ENCODE measurements at regions not wholly inside any gene's neighbourhood (a gene's known extent, or its start where the extent isn't known, plus 50 kb on each side); places are given as distances from the start of the nearest gene placed in this dataset.

GRCh38 chr7:25541094-25541821 lies 313.0 kb upstream of the NPVF start:
- DNase-seq (ENCODE audit: low read depth) = no peak
- H3K4me3 ChIP-seq (replicated peaks; ENCODE audit: low read depth, low read length) = no peak overlapping the region
- TF ChIP-seq CTCF (IDR thresholded peaks at IDR 0.05; ENCODE audit: low read length, missing control alignments) = no peak

- no peak for DNase-seq (ENCODE audit: low read depth)
- no peak for TF ChIP-seq CTCF (IDR thresholded peaks at IDR 0.05; ENCODE audit: low read length, missing control alignments)
- H3K4me3 ChIP-seq (replicated peaks; ENCODE audit: low read depth, low read length) = no peak overlapping the region
Observed at GRCh38 chr7:25541877-25542276, 313.6 kb upstream of the NPVF start.

GRCh38 chr7:25543210-25543609 lies 314.9 kb upstream of the NPVF start:
- no peak for DNase-seq (ENCODE audit: low read depth)
- no peak for TF ChIP-seq CTCF (IDR thresholded peaks at IDR 0.05; ENCODE audit: low read length, missing control alignments)
- H3K4me3 ChIP-seq (replicated peaks; ENCODE audit: low read depth, low read length) = no peak overlapping the region

- TF ChIP-seq CTCF (IDR thresholded peaks at IDR 0.05; ENCODE audit: low read length, missing control alignments) = no peak
- H3K4me3 ChIP-seq (replicated peaks; ENCODE audit: low read depth, low read length) = no peak overlapping the region
- DNase-seq (ENCODE audit: low read depth) = no peak
Observed at GRCh38 chr7:25543798-25544197, 315.5 kb upstream of the NPVF start.

- DNase-seq (ENCODE audit: low read depth) = no peak
- no peak overlapping the region for H3K4me3 ChIP-seq (replicated peaks; ENCODE audit: low read depth, low read length)
- TF ChIP-seq CTCF (IDR thresholded peaks at IDR 0.05; ENCODE audit: low read length, missing control alignments) = no peak
Observed at GRCh38 chr7:25544254-25544653, 316.0 kb upstream of the NPVF start.

GRCh38 chr7:25545124-25546008 lies 317.1 kb upstream of the NPVF start:
- no peak for DNase-seq (ENCODE audit: low read depth)
- no peak overlapping the region for H3K4me3 ChIP-seq (replicated peaks; ENCODE audit: low read depth, low read length)
- TF ChIP-seq CTCF (IDR thresholded peaks at IDR 0.05; ENCODE audit: low read length, missing control alignments) = no peak
